Spleen (tissue), 11 donors: ENCODE measurements at regions not wholly inside any gene's neighbourhood (a gene's known extent, or its start where the extent isn't known, plus 50 kb on each side); places are given as distances from the start of the nearest gene placed in this dataset.

Experiments
- DNase-seq: peaks from one replicate; pipeline ENCODE4 v3.0.0-alpha.2; 2020
- H3K27ac ChIP-seq, 8 donors: fragments of 200-600 bp; sonication (generic) in 7 of 8; 1 replicate in 4 of 8; 2 replicates in 4 of 8; pipeline versions ENCODE4 v1.5.0 to v1.8.0; 2016 to 2021; ENCODE audit warnings: inconsistent platforms in 4 of 8, mild to moderate bottlenecking in 4 of 8, moderate library complexity in 1 of 8
- H3K27me3 ChIP-seq, 7 donors: fragments of 200-600 bp; sonication (generic) in 6 of 7; replicated peaks in 1 of 7; 1 replicate in 4 of 7; 2 replicates in 3 of 7; pipeline versions ENCODE4 v1.5.0 to v1.8.0; 2016 to 2021; ENCODE audit warnings: inconsistent platforms in 3 of 7, mild to moderate bottlenecking in 1 of 7
- H3K36me3 ChIP-seq, 6 donors: fragments of 200-600 bp; sonication (generic) in 5 of 6; 1 replicate in 4 of 6; 2 replicates in 2 of 6; pipeline versions ENCODE4 v1.5.0 to v1.8.0; 2016 to 2021; ENCODE audit warnings: inconsistent platforms in 2 of 6
- H3K4me1 ChIP-seq, 6 donors: fragments of 200-600 bp; sonication (generic) in 5 of 6; 1 replicate in 3 of 6; 2 replicates in 3 of 6; pipeline versions ENCODE4 v1.5.0 to v1.8.0; 2016 to 2021; ENCODE audit warnings: inconsistent platforms in 3 of 6
- H3K4me3 ChIP-seq, 8 donors: fragments of 200-600 bp; sonication (generic) in 7 of 8; 1 replicate in 4 of 8; 2 replicates in 4 of 8; pipeline versions ENCODE4 v1.5.0 to v1.8.0; 2016 to 2021; ENCODE audit warnings: inconsistent platforms in 4 of 8, mild to moderate bottlenecking in 4 of 8, moderate library complexity in 2 of 8
- H3K9me3 ChIP-seq, 8 donors: fragments of 200-600 bp; sonication (generic) in 7 of 8; 1 replicate in 4 of 8; 2 replicates in 4 of 8; pipeline versions ENCODE4 v1.5.0 to v1.8.0; 2016 to 2021; ENCODE audit warnings: inconsistent platforms in 4 of 8
- CTCF ChIP-seq, 11 experiments: fragments of 200-600 bp in 7 of 11; fragments of 450-650 bp in 4 of 11; sonication (generic) in 4 of 11; IDR thresholded peaks in 8 of 11; conservative IDR thresholded peaks in 3 of 11; 1 replicate in 7 of 11; 2 replicates in 4 of 11; pipeline versions ENCODE4 v1.4.0 to v1.8.0; 2016 to 2021; ENCODE audit warnings: antibody characterized with exemption in 11 of 11, inconsistent platforms in 4 of 11, mild to moderate bottlenecking in 1 of 11
- POLR2A ChIP-seq, 3 donors: fragments of 450-650 bp; IDR thresholded peaks; one replicate each; pipeline ENCODE4 v1.5.1; 2017; ENCODE audit warnings: antibody characterized with exemption in 3 of 3, mild to moderate bottlenecking in 1 of 3
- POLR2AphosphoS5 ChIP-seq, 3 donors: sonication (generic); formaldehyde crosslinking; IDR thresholded peaks; one replicate each; pipeline ENCODE4 v1.5.1; 2017; ENCODE audit warnings: antibody characterized with exemption in 3 of 3
- WGBS, 5 donors: extraction: QIAGEN DNeasy Blood & Tissue Kit in 3 of 5; methylation state at CpG; one replicate each; pipeline versions ENCODE4 v1.1.5 to v1.1.7; 2013 to 2018; 5-methylcytosine and 5-hydroxymethylcytosine counted together
- intact Hi-C: fragments of 100-400 bp; cut with DNase I; formaldehyde crosslinking; loops from one replicate; pipeline ENCODE4 v1.15.0; 2023; ENCODE audit warnings: low total_unique reads
- donor health status: healthy with polysubstance abuse.
- donor health status: DM: no; HTN: no; CAD: no; lungs with moderate emphysema.
- donor health status: DM: no; HTN: no; CAD: no.
- donor health status: Bipolar disorder and iron deficiency.
- donor health status: healthy.
- donor health status: DM: no; HTN: no; CAD: no.
- donor health status: DM: yes; HTN: yes; CAD: no.

GRCh38 chr10:128825626-128826025, 641.4 kb upstream of the MGMT start:
- Histone ChIP-seq H3K27me3 (peaks cover 0 to 7% (median 0%) of the 10 kb centered on the region in 7 donors), H3K27ac (no peak overlapping the region), H3K9me3 (no peaks in the 10 kb centered on the region), H3K4me1 (no peaks in the 10 kb centered on the region), H3K4me3 (no peak overlapping the region), H3K36me3 (no peaks in the 10 kb centered on the region)
- intact Hi-C loops: no loop called here
- no peak for TF ChIP-seq POLR2A (IDR thresholded peaks at IDR 0.05)
- no peak for TF ChIP-seq CTCF (IDR thresholded peaks at IDR 0.05 in 8 of 11, conservative IDR thresholded peaks at IDR 0.05 in 3 of 11)
- TF ChIP-seq POLR2AphosphoS5 (IDR thresholded peaks at IDR 0.05): no peak
- no peak for DNase-seq
- 77 to 80% (median 78%) methylated on average over 6 of the region's 6 CpGs for WGBS, 5 donors

- H3K9me3 ChIP-seq: no peaks in the 10 kb centered on the region
- WGBS, 5 donors: 75 to 86% (median 82%) methylated on average over 5 of the region's 5 CpGs
- no peaks in the 10 kb centered on the region for H3K4me1 ChIP-seq
- peaks cover 0 to 13% (median 0%) of the 10 kb centered on the region in 7 donors for H3K27me3 ChIP-seq
- no peaks in the 10 kb centered on the region for H3K36me3 ChIP-seq
- DNase-seq: no peak
- TF ChIP-seq POLR2AphosphoS5 (IDR thresholded peaks at IDR 0.05): no peak
- TF ChIP-seq POLR2A (IDR thresholded peaks at IDR 0.05): no peak
- TF ChIP-seq CTCF (IDR thresholded peaks at IDR 0.05 in 8 of 11, conservative IDR thresholded peaks at IDR 0.05 in 3 of 11): no peak
- no peak overlapping the region for H3K27ac ChIP-seq
- intact Hi-C loops: no loop called here
- no peak overlapping the region for H3K4me3 ChIP-seq
These were observed 633.4 kb upstream of the MGMT start for GRCh38 chr10:128833671-128834070.

- Histone ChIP-seq H3K9me3 (no peaks in the 10 kb centered on the region), H3K4me3 (no peak overlapping the region), H3K27ac (no peak overlapping the region), H3K4me1 (no peaks in the 10 kb centered on the region), H3K27me3 (peaks cover 0 to 13% (median 0%) of the 10 kb centered on the region in 7 donors), H3K36me3 (no peaks in the 10 kb centered on the region)
- intact Hi-C loops: no loop called here
- DNase-seq: no peak
- TF ChIP-seq CTCF (IDR thresholded peaks at IDR 0.05 in 8 of 11, conservative IDR thresholded peaks at IDR 0.05 in 3 of 11): no peak
- no peak for TF ChIP-seq POLR2A (IDR thresholded peaks at IDR 0.05)
- whole genome bisulfite sequencing, 5 donors: 67 to 89% (median 75%) methylated on average over 5 of the region's 5 CpGs
These were observed 631.7 kb upstream of the MGMT start for GRCh38 chr10:128835361-128835760.

GRCh38 chr10:128837478-128837877, 629.6 kb upstream of the MGMT start:
- no peak overlapping the region for H3K4me3 ChIP-seq
- no peaks in the 10 kb centered on the region for H3K9me3 ChIP-seq
- TF ChIP-seq CTCF (IDR thresholded peaks at IDR 0.05 in 8 of 11, conservative IDR thresholded peaks at IDR 0.05 in 3 of 11) (no peak), POLR2A (IDR thresholded peaks at IDR 0.05) (no peak), POLR2AphosphoS5 (IDR thresholded peaks at IDR 0.05) (no peak)
- no peak for DNase-seq
- no peaks in the 10 kb centered on the region for H3K4me1 ChIP-seq
- 80 to 92% (median 88%) methylated on average over 2 of the region's 2 CpGs for WGBS, 5 donors
- intact Hi-C loops: no loop called here
- no peak overlapping the region for H3K27ac ChIP-seq
- peaks cover 0 to 27% (median 0%) of the 10 kb centered on the region in 7 donors for H3K27me3 ChIP-seq
- H3K36me3 ChIP-seq: no peaks in the 10 kb centered on the region
